ENCODE measurements at regions not wholly inside any gene's neighbourhood (a gene's known extent, or its start where the extent isn't known, plus 50 kb on each side); places are given as distances from the start of the nearest gene placed in this dataset.
"Not testable (repeated sequence)": the region's sequence is repeated elsewhere in the genome, so short reads cannot be mapped to it uniquely, and the experiment has no call there.

GRCh38 chr1:217053676-217054075 is 330.4 kb upstream of the ESRRG start:
- H3K36me3 ChIP-seq (ENCODE audit: insufficient read depth, low read length): no peaks in the 10 kb centered on the region
- no peak overlapping the region for H3K9ac ChIP-seq (ENCODE audit: low read depth, low read length)
- no peaks in the 10 kb centered on the region for H3K9me3 ChIP-seq (ENCODE audit: control insufficient read depth, insufficient read depth, low read length)
- no peaks in the 10 kb centered on the region for H3K4me1 ChIP-seq (ENCODE audit: insufficient read depth, low read length)

- Histone ChIP-seq H3K9ac (ENCODE audit: low read depth, low read length) (no peak overlapping the region), H3K4me1 (ENCODE audit: insufficient read depth, low read length) (no peaks in the 10 kb centered on the region), H3K36me3 (ENCODE audit: insufficient read depth, low read length) (no peaks in the 10 kb centered on the region), H3K9me3 (ENCODE audit: control insufficient read depth, insufficient read depth, low read length) (no peaks in the 10 kb centered on the region)
Observed at GRCh38 chr1:217052626-217053025, 329.4 kb upstream of the ESRRG start.

DNA sequence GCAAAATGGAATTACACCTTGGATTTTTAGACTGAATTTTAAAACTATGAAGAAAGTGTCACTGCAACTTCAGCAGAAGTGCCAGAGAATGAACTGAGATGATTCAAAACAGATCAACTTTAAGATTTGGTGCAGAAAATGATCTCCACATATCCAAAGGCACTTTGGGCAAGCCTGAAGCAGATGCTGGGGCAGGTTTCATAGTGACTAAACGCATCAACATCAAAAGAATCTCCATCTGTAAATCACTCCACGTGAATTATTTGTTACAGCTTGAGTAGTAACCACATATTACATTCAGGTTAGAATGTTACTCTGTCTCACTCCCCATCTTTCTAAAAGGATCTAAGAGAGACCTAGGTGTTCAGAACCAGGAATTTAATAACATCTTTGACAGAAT is 329.0 kb upstream of the ESRRG start:
- Histone ChIP-seq H3K9me3 (ENCODE audit: control insufficient read depth, insufficient read depth, low read length) (no peaks in the 10 kb centered on the region), H3K9ac (ENCODE audit: low read depth, low read length) (no peak overlapping the region), H3K36me3 (ENCODE audit: insufficient read depth, low read length) (no peaks in the 10 kb centered on the region), H3K4me1 (ENCODE audit: insufficient read depth, low read length) (no peaks in the 10 kb centered on the region)

DNA sequence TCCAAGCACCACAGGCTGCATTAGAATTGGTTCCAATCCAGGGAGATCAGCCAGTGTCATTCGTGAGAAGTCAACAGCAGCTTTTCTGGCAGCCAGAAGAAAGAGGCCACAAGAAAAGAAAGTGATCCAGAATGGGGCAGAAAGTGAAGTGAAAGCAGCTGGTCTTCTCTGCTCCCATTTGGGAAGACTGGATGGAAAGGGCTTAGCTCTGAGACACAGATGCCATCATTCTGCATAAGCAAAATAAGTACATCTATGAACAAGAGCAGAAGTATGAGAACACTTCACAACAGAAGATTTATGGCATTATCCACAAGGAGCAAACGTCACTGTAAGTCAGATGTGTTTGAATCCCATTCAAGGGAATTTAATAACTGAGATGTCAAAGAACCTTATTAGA is 326.5 kb upstream of the ESRRG start:
- Histone ChIP-seq H3K9me3 (ENCODE audit: control insufficient read depth, insufficient read depth, low read length) (no peaks in the 10 kb centered on the region), H3K36me3 (ENCODE audit: insufficient read depth, low read length) (no peaks in the 10 kb centered on the region), H3K9ac (ENCODE audit: low read depth, low read length) (no peak overlapping the region), H3K4me1 (ENCODE audit: insufficient read depth, low read length) (no peaks in the 10 kb centered on the region)

- Histone ChIP-seq H3K4me1 (ENCODE audit: insufficient read depth, low read length) (no peaks in the 10 kb centered on the region), H3K9ac (ENCODE audit: low read depth, low read length) (no peak overlapping the region), H3K9me3 (ENCODE audit: control insufficient read depth, insufficient read depth, low read length) (no peaks in the 10 kb centered on the region), H3K36me3 (ENCODE audit: insufficient read depth, low read length) (no peaks in the 10 kb centered on the region)
Observed at GRCh38 chr1:217049081-217049480, 325.9 kb upstream of the ESRRG start.

DNA sequence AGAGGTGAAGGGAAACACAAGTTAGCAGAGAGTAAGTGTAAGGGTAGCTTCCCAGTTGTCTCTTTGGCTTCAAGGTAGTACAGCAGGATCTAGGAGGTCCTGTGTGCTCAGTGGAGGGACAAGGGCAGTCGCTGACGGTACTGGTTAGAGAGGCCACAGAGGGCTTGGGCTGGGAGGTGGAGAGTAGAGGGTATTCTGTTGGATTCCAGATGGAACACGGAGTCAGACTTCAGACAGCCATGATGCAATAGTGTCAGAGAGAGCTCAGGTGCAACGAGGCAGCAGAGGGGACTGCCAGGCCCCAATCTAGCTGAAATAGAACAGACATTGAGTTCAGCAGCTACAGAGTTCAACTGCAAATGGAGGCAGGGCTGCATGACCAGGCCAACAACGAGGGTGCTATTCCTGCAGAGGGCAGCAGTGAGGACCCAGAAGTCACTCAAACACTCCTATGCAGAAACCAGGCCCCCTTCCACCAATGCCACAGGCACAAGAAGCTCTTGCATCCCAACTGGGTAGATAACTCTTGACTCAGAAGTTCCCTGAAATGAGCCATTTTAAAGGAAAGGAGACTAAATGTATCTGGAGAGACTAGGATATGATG is 325.0 kb upstream of the ESRRG start:
- no peaks in the 10 kb centered on the region for H3K9me3 ChIP-seq (ENCODE audit: control insufficient read depth, insufficient read depth, low read length)
- H3K9ac ChIP-seq (ENCODE audit: low read depth, low read length): no peak overlapping the region
- H3K36me3 ChIP-seq (ENCODE audit: insufficient read depth, low read length): no peaks in the 10 kb centered on the region
- H3K4me1 ChIP-seq (ENCODE audit: insufficient read depth, low read length): no peaks in the 10 kb centered on the region

DNA sequence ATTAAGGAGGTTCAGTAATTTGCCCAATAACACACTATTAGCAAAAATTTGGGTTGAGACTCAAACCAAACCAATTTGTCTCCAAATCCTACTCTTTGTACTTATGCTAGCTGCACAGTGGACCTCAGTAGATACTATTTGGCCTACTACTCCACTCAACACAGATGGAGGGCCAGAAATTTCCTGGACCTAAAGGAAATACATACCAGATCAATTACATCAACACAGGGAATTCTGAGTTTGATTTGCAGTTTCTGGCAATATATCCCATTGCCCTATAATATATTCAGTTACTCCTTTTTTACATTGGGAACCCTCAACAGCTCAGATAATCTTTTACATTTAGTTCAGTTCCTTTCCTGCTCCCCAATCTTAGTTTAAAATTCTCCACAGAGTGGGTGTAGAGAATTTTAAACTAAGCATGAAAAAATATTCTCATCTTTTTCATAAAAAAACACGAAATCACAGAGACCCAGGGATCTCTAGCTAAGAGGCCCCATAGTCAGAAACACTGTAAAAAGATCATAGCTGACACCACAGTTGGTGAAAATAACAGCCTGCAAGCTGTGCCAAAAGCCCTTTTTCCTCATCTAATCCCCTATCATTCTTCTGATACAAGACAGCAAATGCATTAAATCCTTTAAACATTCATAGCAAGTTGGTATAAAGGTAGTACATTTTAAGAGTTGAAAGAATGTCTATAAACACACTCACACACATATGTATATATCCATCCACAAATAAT is 317.7 kb upstream of the ESRRG start:
- no peak overlapping the region for H3K9ac ChIP-seq (ENCODE audit: low read depth, low read length)
- H3K9me3 ChIP-seq (ENCODE audit: control insufficient read depth, insufficient read depth, low read length): peaks cover 15% of the 10 kb centered on the region; the same call in 1 of the 2 replicates
- H3K36me3 ChIP-seq (ENCODE audit: insufficient read depth, low read length): no peaks in the 10 kb centered on the region
- H3K4me1 ChIP-seq (ENCODE audit: insufficient read depth, low read length): no peaks in the 10 kb centered on the region

GRCh38 chr1:217039926-217040325 is 316.7 kb upstream of the ESRRG start:
- H3K4me1 ChIP-seq (ENCODE audit: insufficient read depth, low read length): no peaks in the 10 kb centered on the region
- H3K36me3 ChIP-seq (ENCODE audit: insufficient read depth, low read length): no peaks in the 10 kb centered on the region
- H3K9me3 ChIP-seq (ENCODE audit: control insufficient read depth, insufficient read depth, low read length): peaks cover 15% of the 10 kb centered on the region; the same call in 1 of the 2 replicates
- H3K9ac ChIP-seq (ENCODE audit: low read depth, low read length): no peak overlapping the region

DNA sequence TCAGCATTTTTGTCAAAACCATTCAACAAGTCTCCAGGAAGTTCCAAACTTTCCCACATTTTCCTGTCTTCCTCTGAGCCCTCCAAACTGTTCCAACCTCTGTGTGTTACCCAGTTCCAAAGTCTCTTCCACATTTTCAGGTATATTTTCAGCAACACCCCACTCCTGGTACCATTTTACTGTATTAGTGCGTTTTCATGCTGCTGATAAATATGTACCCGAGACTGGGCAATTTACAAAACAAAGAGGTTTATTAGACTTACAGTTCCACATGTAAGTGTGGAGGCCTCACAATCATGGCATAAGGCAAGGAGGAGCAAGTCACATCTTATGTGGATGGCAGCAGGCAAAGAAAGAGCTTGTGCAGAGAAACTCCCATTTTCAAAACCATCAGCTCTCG is 315.9 kb upstream of the ESRRG start:
- peaks cover 15% of the 10 kb centered on the region; the same call in 1 of the 2 replicates for H3K9me3 ChIP-seq (ENCODE audit: control insufficient read depth, insufficient read depth, low read length)
- not testable (repeated sequence) for H3K9ac ChIP-seq (ENCODE audit: low read depth, low read length); H3K4me1 ChIP-seq (ENCODE audit: insufficient read depth, low read length); H3K36me3 ChIP-seq (ENCODE audit: insufficient read depth, low read length)

GRCh38 chr1:217036757-217037156 is 313.5 kb upstream of the ESRRG start:
- peaks cover 15% of the 10 kb centered on the region; the same call in 1 of the 2 replicates for H3K9me3 ChIP-seq (ENCODE audit: control insufficient read depth, insufficient read depth, low read length)
- H3K9ac ChIP-seq (ENCODE audit: low read depth, low read length): no peak overlapping the region
- H3K36me3 ChIP-seq (ENCODE audit: insufficient read depth, low read length): no peaks in the 10 kb centered on the region
- no peaks in the 10 kb centered on the region for H3K4me1 ChIP-seq (ENCODE audit: insufficient read depth, low read length)

DNA sequence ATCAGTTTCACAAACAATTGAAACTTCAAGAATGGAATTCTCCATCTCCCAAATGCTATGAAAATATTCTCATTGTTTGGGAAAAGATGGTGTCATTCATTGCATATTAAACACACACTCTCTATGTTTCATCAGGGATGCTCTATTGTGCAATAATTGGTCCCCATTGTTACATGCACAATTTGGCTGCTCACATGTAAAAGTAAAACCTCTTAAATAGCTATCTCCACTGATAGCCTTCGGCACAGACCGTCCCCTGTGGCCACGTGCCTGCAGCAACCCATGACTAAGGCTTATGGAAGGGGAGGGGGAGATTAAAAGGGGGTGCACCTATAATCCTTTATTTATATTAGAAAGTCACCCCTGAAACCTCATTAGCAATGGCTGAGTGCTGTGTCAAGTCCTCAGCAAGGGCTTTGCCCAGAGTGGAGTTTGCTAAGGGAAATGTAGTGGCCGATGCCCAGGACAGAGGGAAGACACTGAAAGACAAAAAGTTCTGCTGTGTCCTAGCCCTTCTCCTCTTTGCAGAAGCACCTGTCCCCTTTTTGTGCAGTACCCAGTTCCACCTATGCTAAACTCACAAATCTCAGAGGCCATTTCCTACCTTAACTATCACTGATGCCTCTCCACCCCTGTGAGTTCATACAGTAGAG is 309.6 kb upstream of the ESRRG start:
- H3K9ac ChIP-seq (ENCODE audit: low read depth, low read length): no peak overlapping the region
- no peaks in the 10 kb centered on the region for H3K36me3 ChIP-seq (ENCODE audit: insufficient read depth, low read length)
- H3K9me3 ChIP-seq (ENCODE audit: control insufficient read depth, insufficient read depth, low read length): no peaks in the 10 kb centered on the region
- H3K4me1 ChIP-seq (ENCODE audit: insufficient read depth, low read length): no peaks in the 10 kb centered on the region

GRCh38 chr1:217029281-217030157 is 306.3 kb upstream of the ESRRG start:
- no peaks in the 10 kb centered on the region for H3K9me3 ChIP-seq (ENCODE audit: control insufficient read depth, insufficient read depth, low read length)
- H3K4me1 ChIP-seq (ENCODE audit: insufficient read depth, low read length): no peaks in the 10 kb centered on the region
- no peaks in the 10 kb centered on the region for H3K36me3 ChIP-seq (ENCODE audit: insufficient read depth, low read length)
- no peak overlapping the region for H3K9ac ChIP-seq (ENCODE audit: low read depth, low read length)

DNA sequence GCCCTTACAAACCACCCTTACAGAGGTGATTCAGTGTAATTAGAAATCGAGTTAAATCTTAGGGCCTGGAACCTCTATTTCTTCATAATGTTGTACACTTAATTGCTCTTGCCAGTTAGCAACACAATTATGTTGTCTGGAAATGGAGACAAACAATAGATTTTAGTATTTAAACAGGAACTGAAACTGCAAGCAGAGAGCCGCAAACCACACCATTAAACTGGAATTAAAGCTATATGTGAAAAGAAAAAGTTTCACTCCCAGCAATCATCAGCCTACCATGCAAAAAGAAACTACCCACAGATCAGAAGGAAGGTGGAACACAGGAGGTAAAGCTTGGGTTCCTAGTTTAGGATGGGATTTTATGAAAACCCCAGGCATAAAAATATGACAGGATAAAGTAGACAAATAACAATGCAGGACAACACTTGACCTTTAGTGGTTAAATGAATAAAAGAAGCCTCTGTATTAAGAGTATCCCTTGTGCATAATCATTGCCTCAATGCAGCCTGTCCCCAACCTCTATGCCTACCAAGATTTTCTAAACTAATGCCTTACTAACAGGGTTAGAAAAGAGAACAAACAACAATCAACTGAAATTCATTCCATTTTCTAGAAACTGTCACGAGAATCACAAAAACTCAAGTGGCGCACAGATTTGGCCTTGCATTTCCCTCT is 304.3 kb upstream of the ESRRG start:
- Histone ChIP-seq H3K36me3 (ENCODE audit: insufficient read depth, low read length) (no peaks in the 10 kb centered on the region), H3K4me1 (ENCODE audit: insufficient read depth, low read length) (no peaks in the 10 kb centered on the region)

GRCh38 chr1:217026531-217026930 is 303.3 kb upstream of the ESRRG start:
- Histone ChIP-seq H3K4me1 (ENCODE audit: insufficient read depth, low read length) (no peaks in the 10 kb centered on the region), H3K9ac (ENCODE audit: low read depth, low read length) (no peak overlapping the region), H3K9me3 (ENCODE audit: control insufficient read depth, insufficient read depth, low read length) (no peaks in the 10 kb centered on the region), H3K36me3 (ENCODE audit: insufficient read depth, low read length) (no peaks in the 10 kb centered on the region)

More for the DNA sequence above, 304.3 kb upstream of the ESRRG start:
- Histone ChIP-seq H3K9me3 (ENCODE audit: control insufficient read depth, insufficient read depth, low read length) (no peaks in the 10 kb centered on the region), H3K9ac (ENCODE audit: low read depth, low read length) (no peak overlapping the region)

Data from ES-I3 (cell line).